ENCODE measurements at regions not wholly inside any gene's neighbourhood (a gene's known extent, or its start where the extent isn't known, plus 50 kb on each side); places are given as distances from the start of the nearest gene placed in this dataset.
"Not testable (repeated sequence)": the region's sequence is repeated elsewhere in the genome, so short reads cannot be mapped to it uniquely, and the experiment has no call there.

DNA sequence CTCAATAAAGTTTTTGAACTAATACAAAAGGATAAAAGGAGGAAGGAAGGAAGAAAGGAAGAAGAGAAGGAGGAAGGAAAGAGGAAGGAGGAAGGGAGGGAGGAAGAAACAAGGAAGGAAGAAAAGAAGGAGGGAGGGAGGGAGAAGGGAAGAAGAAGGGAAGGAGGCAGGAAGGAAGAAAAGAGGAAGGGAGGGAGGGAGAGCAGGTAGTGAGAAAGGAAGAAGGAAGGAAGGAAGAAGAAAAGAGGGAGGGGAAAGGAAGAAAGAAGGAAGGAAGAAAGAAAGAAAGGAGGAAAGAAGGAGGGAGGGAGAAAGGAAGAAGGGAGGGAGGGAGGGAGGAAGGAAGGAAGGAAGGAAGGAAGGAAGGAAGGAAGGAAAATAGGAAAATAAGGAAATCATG, 263.8 kb upstream of the C16orf82 start:
- no peaks in the 10 kb centered on the region for H3K4me1 ChIP-seq (ENCODE audit: control insufficient read depth, low read depth, low read length)
- no peak overlapping the region for H3K4me3 ChIP-seq (ENCODE audit: low read length)
- no peak overlapping the region for H3K9ac ChIP-seq (ENCODE audit: low read length)
- no peaks in the 10 kb centered on the region for H3K36me3 ChIP-seq (ENCODE audit: control insufficient read depth, low read depth, low read length)
- H3K9me3 ChIP-seq (ENCODE audit: control insufficient read depth, low read depth, low read length): no peaks in the 10 kb centered on the region
- H3K27me3 ChIP-seq (ENCODE audit: control insufficient read depth, insufficient read depth, low read length): no peaks in the 10 kb centered on the region
- H3K27ac ChIP-seq (ENCODE audit: low read length): no peak overlapping the region

DNA sequence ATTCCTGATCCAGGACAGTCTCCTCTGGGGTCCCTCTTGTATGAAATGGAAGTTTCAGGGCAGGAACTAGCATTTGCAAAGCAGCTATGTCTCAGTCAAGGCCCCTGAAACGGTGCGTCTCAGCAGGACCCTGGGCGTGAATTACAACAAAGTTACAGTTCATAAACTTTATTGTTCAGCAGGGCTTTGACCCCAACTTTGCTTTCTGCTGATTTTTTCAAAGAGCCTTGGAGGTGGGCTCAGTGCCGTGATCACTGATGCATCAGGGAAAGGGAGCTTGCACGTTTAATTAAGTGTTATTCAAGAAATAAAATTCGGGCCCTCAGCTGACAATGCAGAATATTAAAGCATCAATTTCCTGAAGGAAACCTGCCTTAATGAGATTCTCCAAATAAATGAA, 260.1 kb upstream of the C16orf82 start:
- no peak overlapping the region for H3K27ac ChIP-seq (ENCODE audit: low read length)
- no peak overlapping the region for H3K9ac ChIP-seq (ENCODE audit: low read length)
- H3K4me1 ChIP-seq (ENCODE audit: control insufficient read depth, low read depth, low read length): no peaks in the 10 kb centered on the region
- no peaks in the 10 kb centered on the region for H3K27me3 ChIP-seq (ENCODE audit: control insufficient read depth, insufficient read depth, low read length)
- H3K9me3 ChIP-seq (ENCODE audit: control insufficient read depth, low read depth, low read length): no peaks in the 10 kb centered on the region
- no peaks in the 10 kb centered on the region for H3K36me3 ChIP-seq (ENCODE audit: control insufficient read depth, low read depth, low read length)
- no peak overlapping the region for H3K4me3 ChIP-seq (ENCODE audit: low read length)

DNA sequence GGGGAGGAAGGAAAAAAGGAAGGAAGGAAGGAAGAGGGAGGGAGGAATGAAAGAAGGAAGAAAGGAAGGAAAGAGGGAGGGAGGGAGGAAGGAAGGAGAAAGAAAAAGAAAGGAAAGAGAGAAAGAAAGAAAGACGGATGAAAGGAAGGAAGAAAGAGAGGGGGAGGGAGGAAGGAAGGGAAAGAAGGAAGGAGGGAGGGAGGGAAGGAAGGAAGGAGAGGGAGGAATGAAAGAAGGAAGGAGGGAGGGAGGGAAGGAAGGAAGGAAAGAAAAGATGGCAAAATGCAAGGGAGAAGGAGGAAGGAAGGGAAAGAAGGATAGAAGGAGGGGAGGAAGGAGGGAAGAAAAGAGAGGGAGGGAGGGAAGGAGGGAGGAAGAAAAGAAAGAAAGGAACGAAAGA, 257.3 kb upstream of the C16orf82 start:
- Histone ChIP-seq H3K4me1 (ENCODE audit: control insufficient read depth, low read depth, low read length) (no peaks in the 10 kb centered on the region), H3K4me3 (ENCODE audit: low read length) (no peak overlapping the region), H3K36me3 (ENCODE audit: control insufficient read depth, low read depth, low read length) (no peaks in the 10 kb centered on the region), H3K27ac (ENCODE audit: low read length) (no peak overlapping the region), H3K9me3 (ENCODE audit: control insufficient read depth, low read depth, low read length) (no peaks in the 10 kb centered on the region), H3K27me3 (ENCODE audit: control insufficient read depth, insufficient read depth, low read length) (no peaks in the 10 kb centered on the region), H3K9ac (ENCODE audit: low read length) (no peak overlapping the region)

DNA sequence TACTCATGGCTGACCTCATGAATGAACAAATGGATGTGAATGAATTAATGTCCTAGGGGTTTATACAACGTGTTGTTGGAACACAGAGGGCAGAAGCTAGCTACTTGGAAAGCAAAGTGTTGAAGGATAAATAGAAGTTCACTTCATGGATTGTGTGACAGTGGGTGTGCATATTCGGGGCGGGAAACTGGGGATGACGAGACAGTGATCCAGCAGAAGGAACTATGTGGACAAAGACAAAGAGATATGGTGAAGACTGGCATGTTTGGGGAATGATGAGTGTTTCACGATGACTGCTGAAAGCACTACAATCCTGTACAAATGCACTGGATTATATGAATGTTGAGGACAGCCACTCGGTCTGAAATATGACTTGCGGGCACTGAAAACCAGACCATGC, 250.5 kb upstream of the C16orf82 start:
- no peak overlapping the region for H3K4me3 ChIP-seq (ENCODE audit: low read length)
- H3K27ac ChIP-seq (ENCODE audit: low read length): no peak overlapping the region
- no peaks in the 10 kb centered on the region for H3K4me1 ChIP-seq (ENCODE audit: control insufficient read depth, low read depth, low read length)
- H3K9me3 ChIP-seq (ENCODE audit: control insufficient read depth, low read depth, low read length): no peaks in the 10 kb centered on the region
- H3K27me3 ChIP-seq (ENCODE audit: control insufficient read depth, insufficient read depth, low read length): no peaks in the 10 kb centered on the region
- H3K9ac ChIP-seq (ENCODE audit: low read length): no peak overlapping the region
- H3K36me3 ChIP-seq (ENCODE audit: control insufficient read depth, low read depth, low read length): no peaks in the 10 kb centered on the region

DNA sequence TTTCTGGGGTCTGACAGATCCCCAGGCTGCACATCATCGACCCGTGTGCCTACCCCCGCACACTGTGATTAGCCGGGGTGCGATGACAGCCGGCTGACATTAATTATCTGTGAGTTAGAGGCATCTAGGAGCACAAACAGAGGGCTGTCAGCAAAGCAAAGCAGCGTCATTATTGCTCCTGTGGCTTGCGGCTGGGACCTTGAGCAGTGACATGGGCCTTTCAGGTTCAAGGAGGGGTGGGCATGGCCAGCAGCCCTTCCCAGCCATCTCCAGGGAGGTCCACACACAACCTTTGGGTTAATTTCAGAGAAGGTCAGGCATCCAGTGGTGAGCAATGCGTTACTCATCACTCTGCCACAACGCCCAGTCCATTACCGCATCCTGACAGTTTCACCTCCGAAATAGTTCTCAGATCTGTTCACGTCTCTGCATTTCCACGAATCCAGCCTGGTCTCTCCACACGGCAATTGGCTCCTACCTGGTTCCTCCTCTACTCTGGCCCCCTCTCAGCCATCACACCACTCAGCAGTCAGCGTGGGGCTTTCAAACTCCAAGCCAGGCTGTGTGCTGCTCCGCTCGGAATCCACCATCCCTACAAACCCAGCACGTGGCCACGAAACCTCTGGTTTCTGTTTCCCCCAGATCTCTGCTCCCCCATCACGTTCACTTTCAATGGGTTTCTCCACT, 249.7 kb upstream of the C16orf82 start:
- no peak overlapping the region for H3K9ac ChIP-seq (ENCODE audit: low read length)
- no peak overlapping the region for H3K27ac ChIP-seq (ENCODE audit: low read length)
- H3K27me3 ChIP-seq (ENCODE audit: control insufficient read depth, insufficient read depth, low read length): no peaks in the 10 kb centered on the region
- H3K36me3 ChIP-seq (ENCODE audit: control insufficient read depth, low read depth, low read length): no peaks in the 10 kb centered on the region
- H3K9me3 ChIP-seq (ENCODE audit: control insufficient read depth, low read depth, low read length): no peaks in the 10 kb centered on the region
- no peak overlapping the region for H3K4me3 ChIP-seq (ENCODE audit: low read length)
- no peaks in the 10 kb centered on the region for H3K4me1 ChIP-seq (ENCODE audit: control insufficient read depth, low read depth, low read length)

DNA sequence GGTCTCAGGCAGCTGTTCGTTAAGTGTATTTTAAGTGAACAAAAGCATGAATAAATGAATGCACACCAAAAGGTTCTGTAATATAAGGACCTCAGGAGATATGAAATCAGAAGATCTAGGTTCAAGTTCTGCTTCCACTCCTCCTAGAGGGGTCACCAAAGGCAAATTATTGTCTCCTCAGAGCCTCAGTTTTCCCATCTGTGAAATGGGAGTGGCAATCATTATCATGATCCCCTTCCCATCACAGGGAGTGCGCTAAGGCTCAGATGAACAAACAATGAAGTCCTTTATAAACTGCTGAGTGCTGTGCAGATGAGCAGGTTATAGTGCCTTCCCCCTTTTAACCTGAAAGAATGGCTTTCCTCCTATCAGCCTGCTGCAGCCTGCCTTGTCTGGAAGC, 248.3 kb upstream of the C16orf82 start:
- no peak overlapping the region for H3K27ac ChIP-seq (ENCODE audit: low read length)
- no peaks in the 10 kb centered on the region for H3K4me1 ChIP-seq (ENCODE audit: control insufficient read depth, low read depth, low read length)
- no peaks in the 10 kb centered on the region for H3K36me3 ChIP-seq (ENCODE audit: control insufficient read depth, low read depth, low read length)
- H3K27me3 ChIP-seq (ENCODE audit: control insufficient read depth, insufficient read depth, low read length): no peaks in the 10 kb centered on the region
- H3K9ac ChIP-seq (ENCODE audit: low read length): no peak overlapping the region
- H3K4me3 ChIP-seq (ENCODE audit: low read length): no peak overlapping the region
- no peaks in the 10 kb centered on the region for H3K9me3 ChIP-seq (ENCODE audit: control insufficient read depth, low read depth, low read length)

DNA sequence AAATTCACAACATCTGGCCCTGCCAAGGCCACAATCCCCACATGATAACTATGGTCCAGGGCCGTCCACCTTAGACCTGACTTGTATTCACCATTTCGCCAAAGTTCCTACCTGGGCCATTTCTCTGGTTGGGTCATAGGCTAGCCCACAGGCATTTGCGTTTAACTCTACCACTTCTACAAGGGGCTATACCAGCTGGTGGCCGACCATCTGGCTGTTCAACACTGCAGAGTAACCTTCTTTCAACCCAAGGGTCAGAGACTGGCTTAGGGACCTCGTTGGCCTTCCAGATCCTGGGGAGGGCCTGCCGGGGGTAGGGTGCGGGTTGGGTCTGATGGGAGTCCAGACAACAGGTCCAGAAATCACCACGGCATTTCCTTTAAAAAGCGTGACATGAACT, 242.3 kb upstream of the C16orf82 start:
- Histone ChIP-seq H3K36me3 (ENCODE audit: control insufficient read depth, low read depth, low read length) (no peaks in the 10 kb centered on the region), H3K27ac (ENCODE audit: low read length) (no peak overlapping the region), H3K9me3 (ENCODE audit: control insufficient read depth, low read depth, low read length) (no peaks in the 10 kb centered on the region), H3K9ac (ENCODE audit: low read length) (no peak overlapping the region), H3K4me3 (ENCODE audit: low read length) (no peak overlapping the region), H3K27me3 (ENCODE audit: control insufficient read depth, insufficient read depth, low read length) (no peaks in the 10 kb centered on the region), H3K4me1 (ENCODE audit: control insufficient read depth, low read depth, low read length) (no peaks in the 10 kb centered on the region)

DNA sequence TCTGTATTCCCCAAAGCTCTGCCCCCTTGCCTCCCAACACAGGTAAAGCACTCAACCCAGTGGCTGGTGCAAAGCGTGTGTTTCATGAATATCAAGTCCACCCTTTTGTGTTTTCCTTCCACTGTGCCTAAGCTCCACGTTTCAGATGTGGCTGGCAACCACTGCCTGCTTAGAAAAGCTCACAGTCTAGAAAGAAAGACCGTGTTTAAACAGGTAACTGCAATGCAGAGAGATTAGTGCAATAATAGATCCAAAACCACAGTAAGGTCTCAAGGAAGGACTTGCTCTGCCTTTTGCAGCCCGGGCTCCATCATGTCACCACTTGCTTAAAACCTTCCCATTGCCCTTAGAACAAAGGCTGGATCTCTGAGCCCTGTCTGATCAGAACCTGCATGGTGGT, 240.2 kb upstream of the C16orf82 start:
- Histone ChIP-seq H3K27me3 (ENCODE audit: control insufficient read depth, insufficient read depth, low read length) (no peaks in the 10 kb centered on the region), H3K9me3 (ENCODE audit: control insufficient read depth, low read depth, low read length) (no peaks in the 10 kb centered on the region), H3K36me3 (ENCODE audit: control insufficient read depth, low read depth, low read length) (no peaks in the 10 kb centered on the region), H3K27ac (ENCODE audit: low read length) (no peak overlapping the region), H3K9ac (ENCODE audit: low read length) (no peak overlapping the region), H3K4me3 (ENCODE audit: low read length) (no peak overlapping the region), H3K4me1 (ENCODE audit: control insufficient read depth, low read depth, low read length) (no peaks in the 10 kb centered on the region)

DNA sequence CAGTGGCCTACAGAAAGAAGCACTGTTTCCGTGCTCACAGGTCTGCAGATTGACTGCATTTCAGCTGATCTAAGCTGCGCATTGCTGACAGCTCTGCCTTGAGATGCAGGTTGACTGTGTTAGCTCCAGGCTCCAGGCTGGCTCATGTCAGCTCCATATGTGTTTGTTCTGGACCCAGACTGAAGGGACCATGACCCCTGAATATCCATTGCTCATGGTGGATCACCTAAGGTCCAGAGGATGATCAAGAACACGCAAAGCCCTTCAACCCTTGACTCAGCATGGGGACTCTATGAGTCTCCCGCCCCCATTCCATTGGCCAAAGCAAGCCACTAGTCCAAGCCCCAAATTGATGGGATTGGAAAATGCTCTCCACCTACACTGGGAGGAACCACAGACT, 239.3 kb upstream of the C16orf82 start:
- H3K27ac ChIP-seq (ENCODE audit: low read length): no peak overlapping the region
- H3K4me3 ChIP-seq (ENCODE audit: low read length): no peak overlapping the region
- H3K27me3 ChIP-seq (ENCODE audit: control insufficient read depth, insufficient read depth, low read length): no peaks in the 10 kb centered on the region
- no peak overlapping the region for H3K9ac ChIP-seq (ENCODE audit: low read length)
- H3K4me1 ChIP-seq (ENCODE audit: control insufficient read depth, low read depth, low read length): no peaks in the 10 kb centered on the region
- H3K9me3 ChIP-seq (ENCODE audit: control insufficient read depth, low read depth, low read length): no peaks in the 10 kb centered on the region
- no peaks in the 10 kb centered on the region for H3K36me3 ChIP-seq (ENCODE audit: control insufficient read depth, low read depth, low read length)

DNA sequence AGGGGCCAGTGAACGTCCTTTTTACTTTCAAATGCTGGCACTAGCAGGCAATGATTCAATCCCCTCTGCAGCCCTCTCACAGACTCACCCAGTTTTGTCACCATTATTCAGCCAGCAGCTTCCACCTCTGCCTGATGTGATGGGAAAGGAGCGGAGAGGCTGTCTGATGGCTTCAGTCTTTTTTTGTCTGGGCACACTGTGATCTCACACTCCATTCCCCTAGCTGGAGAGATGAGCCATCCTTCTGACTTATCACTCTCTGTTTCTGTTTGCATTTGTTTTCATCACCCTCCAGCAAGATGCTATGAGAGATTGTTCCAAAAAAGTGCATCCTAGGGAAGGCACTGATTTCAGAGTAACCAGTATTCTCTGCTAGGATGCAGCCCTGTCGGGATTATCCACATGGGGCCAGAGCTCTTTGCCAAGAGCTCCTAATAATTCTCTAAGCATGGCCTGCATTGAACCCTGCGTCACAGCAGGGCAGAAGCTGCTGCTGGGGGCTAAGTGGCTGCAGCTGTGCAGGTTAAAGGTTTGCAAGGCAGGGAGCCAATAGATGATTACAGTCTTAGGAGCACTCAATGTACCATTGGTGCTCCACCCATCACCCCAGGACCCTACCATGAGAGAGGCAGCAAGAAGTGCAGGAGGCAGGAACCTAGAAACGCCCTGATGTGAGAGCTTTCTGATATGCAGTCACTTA, 236.1 kb upstream of the C16orf82 start:
- no peak overlapping the region for H3K9ac ChIP-seq (ENCODE audit: low read length)
- H3K27me3 ChIP-seq (ENCODE audit: control insufficient read depth, insufficient read depth, low read length): no peaks in the 10 kb centered on the region
- no peaks in the 10 kb centered on the region for H3K36me3 ChIP-seq (ENCODE audit: control insufficient read depth, low read depth, low read length)
- H3K4me3 ChIP-seq (ENCODE audit: low read length): no peak overlapping the region
- no peak overlapping the region for H3K27ac ChIP-seq (ENCODE audit: low read length)
- no peaks in the 10 kb centered on the region for H3K9me3 ChIP-seq (ENCODE audit: control insufficient read depth, low read depth, low read length)
- no peaks in the 10 kb centered on the region for H3K4me1 ChIP-seq (ENCODE audit: control insufficient read depth, low read depth, low read length)

DNA sequence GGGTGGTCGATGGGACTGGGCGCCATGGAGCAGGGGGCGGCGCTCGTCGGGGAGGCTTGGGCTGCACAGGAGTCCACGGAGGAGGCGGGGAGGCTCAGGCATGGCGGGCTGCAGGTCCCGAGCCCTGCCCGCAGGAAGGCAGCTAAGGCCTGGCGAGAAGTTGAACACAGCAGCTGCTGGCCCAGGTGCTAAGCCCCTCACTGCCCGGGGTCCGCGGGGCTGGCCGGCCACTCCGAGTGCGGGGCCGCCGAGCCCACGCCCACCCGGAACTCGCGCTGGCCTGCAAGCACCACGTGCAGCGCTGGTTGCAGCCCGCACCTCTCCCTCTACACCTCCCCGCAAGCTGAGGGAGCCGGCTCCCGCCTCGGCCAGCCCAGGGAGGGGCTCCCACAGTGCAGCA, 230.6 kb upstream of the C16orf82 start:
- H3K9ac ChIP-seq (ENCODE audit: low read length); H3K27me3 ChIP-seq (ENCODE audit: control insufficient read depth, insufficient read depth, low read length); H3K4me3 ChIP-seq (ENCODE audit: low read length); H3K9me3 ChIP-seq (ENCODE audit: control insufficient read depth, low read depth, low read length); H3K27ac ChIP-seq (ENCODE audit: low read length); H3K4me1 ChIP-seq (ENCODE audit: control insufficient read depth, low read depth, low read length); H3K36me3 ChIP-seq (ENCODE audit: control insufficient read depth, low read depth, low read length): not testable (repeated sequence)

DNA sequence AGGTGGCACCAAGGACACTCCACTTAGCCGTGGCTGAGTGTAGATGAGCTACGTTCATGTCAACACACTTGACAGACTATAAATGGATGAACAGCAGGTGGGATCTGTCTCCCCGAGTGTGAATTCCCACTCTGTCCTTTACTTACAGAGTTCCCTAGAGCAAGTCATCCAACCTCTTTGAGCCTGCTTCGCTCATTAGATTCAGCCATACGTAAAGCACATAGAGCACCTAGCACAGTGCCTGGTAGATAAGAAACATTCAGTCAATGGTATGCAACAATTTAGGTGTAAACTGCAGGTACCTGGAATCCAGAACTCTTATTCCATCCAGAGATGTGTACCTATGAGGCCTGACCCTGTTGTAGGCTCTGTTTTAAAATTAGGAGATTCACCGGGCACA, 227.8 kb upstream of the C16orf82 start:
- Histone ChIP-seq H3K27me3 (ENCODE audit: control insufficient read depth, insufficient read depth, low read length) (no peaks in the 10 kb centered on the region), H3K4me1 (ENCODE audit: control insufficient read depth, low read depth, low read length) (no peaks in the 10 kb centered on the region), H3K9ac (ENCODE audit: low read length) (no peak overlapping the region), H3K36me3 (ENCODE audit: control insufficient read depth, low read depth, low read length) (no peaks in the 10 kb centered on the region), H3K27ac (ENCODE audit: low read length) (no peak overlapping the region), H3K4me3 (ENCODE audit: low read length) (no peak overlapping the region), H3K9me3 (ENCODE audit: control insufficient read depth, low read depth, low read length) (no peaks in the 10 kb centered on the region)
